Mesodermal cell (in vitro differentiated cells): ENCODE measurements at regions not wholly inside any gene's neighbourhood (a gene's known extent, or its start where the extent isn't known, plus 50 kb on each side); places are given as distances from the start of the nearest gene placed in this dataset.

Experiments
- H3K27ac ChIP-seq: 2 replicates; pipeline ENCODE4 v1.7.0; 2013; ENCODE audit warnings: mild to moderate bottlenecking, low read depth, low read length, moderate library complexity; ENCODE audit not compliant: severe bottlenecking
- H3K36me3 ChIP-seq: 2 replicates; pipeline ENCODE4 v1.7.1; 2013; ENCODE audit warnings: mild to moderate bottlenecking, low read length, moderate library complexity; ENCODE audit not compliant: control insufficient read depth, insufficient read depth
- H3K4me1 ChIP-seq: one replicate; pipeline ENCODE4 v1.7.1; 2013; ENCODE audit warnings: mild to moderate bottlenecking, low read length; ENCODE audit not compliant: insufficient read depth, control insufficient read depth, poor library complexity, severe bottlenecking
- H3K4me3 ChIP-seq: 2 replicates; pipeline ENCODE4 v1.7.0; 2013; ENCODE audit warnings: low read length, control low read depth, mild to moderate bottlenecking; ENCODE audit not compliant: insufficient read depth, poor library complexity, severe bottlenecking; ENCODE audit errors: extremely low read depth
- H3K9me3 ChIP-seq: 2 replicates; pipeline ENCODE4 v1.7.1; 2013; ENCODE audit warnings: mild to moderate bottlenecking, low read length, moderate library complexity; ENCODE audit not compliant: control insufficient read depth
- WGBS, 2 experiments: methylation state at CpG; one replicate each; pipeline ENCODE4 v1.1.5; 2013; ENCODE audit warnings: missing lambda C conversion rate in 2 of 2; ENCODE audit not compliant: insufficient coverage in 2 of 2; 5-methylcytosine and 5-hydroxymethylcytosine counted together

DNA sequence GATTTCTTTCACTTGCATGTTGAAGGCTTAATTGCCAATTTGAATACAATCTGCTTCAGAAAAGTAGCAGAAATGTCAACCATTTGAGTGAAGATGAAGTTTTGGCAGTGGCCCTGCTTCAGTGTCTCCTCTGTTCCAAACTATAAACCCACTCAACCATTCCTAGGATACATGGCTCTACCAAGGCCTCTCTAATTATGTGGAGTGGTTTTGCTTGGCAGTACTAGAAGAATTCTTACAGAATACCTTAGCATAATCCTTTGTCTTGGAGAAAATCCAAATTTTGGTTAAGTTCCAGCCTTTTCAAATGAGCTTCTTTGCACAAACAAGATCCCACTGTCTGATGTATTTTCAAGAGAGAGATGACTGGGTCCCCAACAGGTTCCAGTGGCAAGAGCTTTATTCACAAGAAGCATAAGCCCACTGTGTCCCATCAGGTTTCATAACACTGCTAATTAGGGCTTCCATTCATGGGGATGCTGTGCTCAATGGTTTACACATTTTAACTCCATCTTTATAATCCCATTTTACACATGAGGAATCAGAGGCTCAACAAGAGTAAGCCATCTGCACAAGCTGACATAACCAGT lies 234.5 kb downstream of the IPO8 start:
- H3K36me3 ChIP-seq: no peaks in the 10 kb centered on the region
- H3K4me3 ChIP-seq: no peak overlapping the region
- H3K4me1 ChIP-seq: no peaks in the 10 kb centered on the region
- no peak overlapping the region for H3K27ac ChIP-seq
- H3K9me3 ChIP-seq: no peaks in the 10 kb centered on the region

DNA sequence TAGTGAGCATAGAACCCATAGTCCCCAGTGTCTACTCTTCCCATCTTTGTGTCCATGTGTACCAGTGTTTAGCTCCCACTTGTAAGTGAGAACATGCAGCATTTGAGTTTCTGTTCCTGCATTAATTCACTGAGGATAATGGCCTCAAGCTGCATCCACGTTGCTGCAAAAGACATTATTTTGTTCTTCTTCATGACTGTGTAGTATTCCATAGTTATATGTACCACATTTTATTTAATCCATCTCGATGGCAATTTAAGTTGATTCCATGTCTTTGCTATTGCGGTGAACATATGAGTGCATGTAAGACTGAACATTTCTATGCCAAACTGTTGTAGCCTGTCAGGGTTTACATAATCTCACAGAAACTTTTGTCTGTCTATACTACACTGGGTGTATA lies 237.2 kb downstream of the IPO8 start:
- Histone ChIP-seq H3K36me3 (no peaks in the 10 kb centered on the region), H3K9me3 (no peaks in the 10 kb centered on the region), H3K4me3 (no peak overlapping the region), H3K27ac (no peak overlapping the region), H3K4me1 (no peaks in the 10 kb centered on the region)
- no CpG with 5 or more reads among the region's 3 CpGs for WGBS, 2 experiments

DNA sequence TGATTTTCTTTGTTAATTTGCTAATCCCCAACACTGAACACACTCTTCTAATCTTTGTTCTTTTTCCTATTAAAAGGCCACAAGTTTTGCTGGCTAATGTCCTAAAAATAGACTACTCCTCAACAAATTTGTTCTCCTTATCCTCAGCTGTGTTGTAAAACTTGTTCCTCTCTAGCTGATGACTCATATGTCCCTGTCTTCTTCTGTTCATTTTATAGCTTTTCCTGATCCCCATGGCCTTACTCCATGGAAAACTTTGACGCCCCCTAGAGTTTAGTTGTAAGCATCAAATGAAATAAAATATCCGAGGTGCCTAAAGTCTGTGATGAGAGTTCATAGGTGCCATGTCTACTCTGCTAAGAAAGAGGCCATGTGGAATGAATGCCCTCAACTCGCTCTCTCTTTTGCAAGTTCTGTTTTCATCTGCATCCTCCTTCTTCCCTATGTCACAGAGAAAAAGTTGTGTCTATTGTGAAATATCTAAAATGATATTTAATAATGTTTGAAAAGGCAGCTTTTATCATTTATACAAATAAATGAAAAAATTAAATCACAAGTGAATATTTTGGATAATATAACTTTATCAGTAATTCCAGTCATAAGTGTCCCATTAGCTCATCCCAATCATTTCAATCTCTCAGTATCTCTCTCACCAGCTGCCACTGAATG lies 237.9 kb downstream of the IPO8 start:
- no peaks in the 10 kb centered on the region for H3K36me3 ChIP-seq
- H3K27ac ChIP-seq: peak overlapping the region; percentile 48
- no peak overlapping the region for H3K4me3 ChIP-seq
- no peaks in the 10 kb centered on the region for H3K4me1 ChIP-seq
- no peaks in the 10 kb centered on the region for H3K9me3 ChIP-seq
- 56% methylated on average over 1 of the region's 3 CpGs; no CpG with 5 or more reads in 1 of the 2 experiments for WGBS, 2 experiments

DNA sequence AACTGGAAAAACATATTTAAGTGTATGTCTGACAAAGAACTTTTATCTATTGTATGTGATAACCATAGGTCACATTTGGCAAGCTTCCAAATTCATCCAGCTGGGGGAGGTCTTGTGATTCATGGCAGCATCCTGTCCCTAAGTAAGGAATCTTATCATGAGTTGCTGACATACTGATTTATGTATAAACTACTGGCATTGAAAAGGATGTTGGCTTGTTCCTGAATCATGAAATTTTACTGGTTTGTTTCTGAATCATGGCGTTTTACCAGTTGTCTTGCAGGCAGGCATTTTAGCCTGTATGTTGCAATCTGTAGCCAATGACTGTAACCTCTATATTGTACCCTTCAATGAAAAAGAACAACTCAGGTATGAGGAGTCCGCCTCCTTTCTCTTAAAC lies 244.8 kb downstream of the IPO8 start:
- WGBS, 2 experiments: 87 to 100% methylated on average over 1 of the region's 2 CpGs
- Histone ChIP-seq H3K9me3 (no peaks in the 10 kb centered on the region), H3K4me3 (no peak overlapping the region), H3K4me1 (no peaks in the 10 kb centered on the region), H3K27ac (no peak overlapping the region), H3K36me3 (no peaks in the 10 kb centered on the region)

DNA sequence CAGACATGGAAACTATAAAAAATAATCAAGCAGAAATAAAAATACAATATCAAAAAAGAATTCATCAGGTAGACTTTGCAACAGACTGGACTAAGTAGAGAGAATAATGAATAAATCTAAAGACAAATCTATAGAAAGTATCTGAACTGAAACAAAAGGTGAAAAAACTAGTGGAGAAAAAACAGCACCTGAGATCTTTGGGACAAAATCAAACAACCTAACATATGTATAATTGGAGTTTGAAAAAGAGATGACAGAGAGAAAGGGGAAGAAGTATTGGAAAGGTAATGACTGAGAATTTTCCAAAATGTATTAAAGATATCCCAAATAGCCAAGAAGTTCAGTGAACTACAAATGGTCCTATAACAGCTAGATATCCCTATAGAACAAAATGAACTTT lies 245.4 kb downstream of the IPO8 start:
- no peaks in the 10 kb centered on the region for H3K9me3 ChIP-seq
- H3K4me1 ChIP-seq: no peaks in the 10 kb centered on the region
- H3K36me3 ChIP-seq: no peaks in the 10 kb centered on the region
- no peak overlapping the region for H3K27ac ChIP-seq
- no peak overlapping the region for H3K4me3 ChIP-seq

DNA sequence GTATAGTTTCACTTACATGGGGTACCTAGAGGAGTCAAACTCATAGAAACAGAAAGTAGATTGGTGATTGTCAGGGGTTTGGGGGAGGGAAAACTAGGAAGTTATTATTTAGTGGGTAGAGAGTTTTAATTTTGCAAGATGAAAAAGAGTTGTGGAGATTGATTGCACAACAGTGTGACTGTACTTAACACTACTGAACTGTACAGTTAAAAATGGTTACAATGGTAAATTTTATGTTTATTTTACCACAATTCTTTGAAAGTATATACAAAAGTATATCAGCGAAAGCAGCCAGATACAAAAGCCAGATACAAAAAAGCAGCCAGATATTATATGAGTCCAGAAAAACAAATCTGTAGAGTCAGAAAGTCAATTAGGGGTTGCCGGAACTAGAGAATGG lies 247.6 kb downstream of the IPO8 start:
- H3K4me1 ChIP-seq: no peaks in the 10 kb centered on the region
- no peaks in the 10 kb centered on the region for H3K36me3 ChIP-seq
- no peaks in the 10 kb centered on the region for H3K9me3 ChIP-seq
- H3K27ac ChIP-seq: no peak overlapping the region
- H3K4me3 ChIP-seq: no peak overlapping the region
- WGBS, 2 experiments: 100% methylated on average over 1 of the region's 2 CpGs

DNA sequence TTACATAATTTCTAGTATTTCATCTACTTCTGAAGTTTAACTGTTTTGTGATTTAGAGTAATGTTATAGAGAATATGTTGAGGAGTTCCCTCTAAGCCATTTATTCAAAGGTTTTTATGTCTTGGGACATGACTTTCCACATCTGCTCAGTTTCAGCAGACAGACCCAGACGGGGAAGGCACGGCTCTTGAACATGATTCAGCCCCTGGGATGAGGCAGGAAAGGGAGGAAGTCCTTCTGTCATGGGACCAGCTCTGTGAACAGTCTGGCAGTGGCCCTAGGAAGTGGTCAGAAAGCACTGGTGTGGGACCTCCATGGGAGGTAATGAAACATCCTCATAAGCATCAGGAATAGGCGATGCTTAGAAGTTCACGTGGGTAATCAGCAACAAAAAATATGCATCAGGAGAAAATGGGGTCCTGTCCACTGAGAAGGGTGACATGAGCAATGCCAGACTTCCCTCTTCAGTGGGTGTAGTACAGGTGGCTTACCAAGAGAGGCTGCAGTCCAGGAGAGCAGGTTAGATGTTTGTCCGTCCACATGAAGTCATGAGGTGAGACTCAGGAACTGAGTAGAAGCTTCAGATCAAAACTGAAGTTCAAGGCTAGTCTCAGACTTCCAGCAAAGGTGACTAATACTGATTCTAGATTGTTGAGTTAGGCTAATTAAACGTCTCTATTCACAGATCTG lies 248.5 kb downstream of the IPO8 start:
- WGBS, 2 experiments: 87 to 95% methylated on average over 5 of the region's 6 CpGs
- Histone ChIP-seq H3K27ac (no peak overlapping the region), H3K9me3 (no peaks in the 10 kb centered on the region), H3K36me3 (no peaks in the 10 kb centered on the region), H3K4me1 (no peaks in the 10 kb centered on the region), H3K4me3 (no peak overlapping the region)

DNA sequence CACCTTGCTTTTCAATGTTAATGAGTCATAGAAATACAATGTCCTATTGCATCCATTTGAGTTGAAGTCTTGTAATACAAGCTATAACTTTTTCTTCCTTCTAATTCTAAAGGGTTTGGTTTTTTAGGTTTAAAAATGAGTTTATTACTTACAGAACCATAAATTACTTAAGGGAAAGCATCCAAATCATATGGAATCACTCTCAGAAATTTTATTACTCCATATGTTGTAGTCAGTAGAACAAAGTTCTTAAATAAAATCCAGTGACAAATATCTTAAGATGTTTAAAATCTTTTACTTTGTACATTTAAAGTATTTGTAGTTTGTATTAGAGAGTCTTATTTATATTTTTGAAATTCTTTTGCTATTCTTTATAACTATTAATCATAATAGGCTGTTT lies 253.2 kb downstream of the IPO8 start:
- no peaks in the 10 kb centered on the region for H3K9me3 ChIP-seq
- H3K4me1 ChIP-seq: no peaks in the 10 kb centered on the region
- H3K36me3 ChIP-seq: no peaks in the 10 kb centered on the region
- H3K4me3 ChIP-seq: no peak overlapping the region
- no peak overlapping the region for H3K27ac ChIP-seq

DNA sequence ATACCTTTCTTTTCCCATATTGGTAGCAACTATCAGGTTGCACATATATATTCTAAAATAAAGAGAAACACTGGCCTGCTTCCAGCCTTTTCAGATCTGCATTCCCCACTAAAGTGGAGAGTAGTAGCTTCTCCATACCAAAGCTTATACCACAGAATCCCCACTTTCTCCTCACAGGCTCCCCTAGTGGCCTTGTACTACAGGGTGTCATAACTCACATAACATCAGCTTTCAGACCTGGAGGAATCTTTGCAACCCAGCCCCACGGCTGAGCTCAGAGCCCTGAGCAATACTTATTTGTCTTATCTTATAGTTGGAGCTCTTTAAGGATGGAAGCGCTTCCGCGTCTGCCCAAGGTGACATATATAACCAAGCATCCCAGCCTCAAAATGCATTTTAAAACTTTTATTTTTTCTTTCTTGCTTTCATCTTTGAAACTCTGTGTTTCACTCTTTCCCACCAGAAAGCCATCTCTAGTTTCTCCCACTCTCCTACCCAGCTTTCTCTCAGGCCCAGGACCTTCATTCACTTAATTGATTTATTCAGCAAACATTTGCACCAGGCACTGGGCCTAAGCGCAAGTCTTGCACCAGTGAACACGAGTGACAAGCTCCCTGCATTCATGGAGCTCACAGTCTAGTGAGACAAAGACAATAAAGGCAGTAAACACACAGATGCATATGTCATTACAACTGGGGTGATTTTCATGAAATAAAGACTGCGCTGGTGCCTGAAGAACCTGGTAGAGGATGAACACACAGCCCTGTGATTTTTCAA lies 254.7 kb downstream of the IPO8 start:
- Histone ChIP-seq H3K36me3 (no peaks in the 10 kb centered on the region), H3K4me1 (no peaks in the 10 kb centered on the region), H3K27ac (no peak overlapping the region), H3K9me3 (no peaks in the 10 kb centered on the region), H3K4me3 (no peak overlapping the region)
- WGBS, 2 experiments: 92 to 100% methylated on average over 1 to 6 of the region's 7 CpGs

DNA sequence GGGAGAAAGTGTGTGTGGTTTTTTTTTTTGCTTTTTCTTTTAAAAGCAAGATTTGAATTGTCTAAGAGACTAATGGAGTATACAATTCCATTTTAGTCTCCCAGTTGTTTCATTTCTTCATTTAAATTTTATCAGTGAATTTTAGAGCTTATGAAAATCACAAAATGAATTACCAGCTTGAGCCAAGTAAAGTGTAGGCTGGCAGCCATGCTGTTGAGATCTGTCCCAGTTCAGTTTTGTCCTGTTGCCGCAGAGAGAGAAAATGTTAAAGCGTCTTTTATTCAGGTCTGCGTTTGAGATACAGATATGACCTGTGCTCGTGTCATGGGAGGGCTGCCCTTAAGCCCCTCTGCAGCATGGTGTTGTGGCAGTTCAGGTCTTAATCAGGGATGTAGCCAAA lies 256.5 kb downstream of the IPO8 start:
- Histone ChIP-seq H3K4me3 (no peak overlapping the region), H3K9me3 (no peaks in the 10 kb centered on the region), H3K36me3 (no peaks in the 10 kb centered on the region), H3K27ac (no peak overlapping the region), H3K4me1 (no peaks in the 10 kb centered on the region)
- WGBS, 2 experiments: 67 to 68% methylated on average over 3 to 4 of the region's 4 CpGs

DNA sequence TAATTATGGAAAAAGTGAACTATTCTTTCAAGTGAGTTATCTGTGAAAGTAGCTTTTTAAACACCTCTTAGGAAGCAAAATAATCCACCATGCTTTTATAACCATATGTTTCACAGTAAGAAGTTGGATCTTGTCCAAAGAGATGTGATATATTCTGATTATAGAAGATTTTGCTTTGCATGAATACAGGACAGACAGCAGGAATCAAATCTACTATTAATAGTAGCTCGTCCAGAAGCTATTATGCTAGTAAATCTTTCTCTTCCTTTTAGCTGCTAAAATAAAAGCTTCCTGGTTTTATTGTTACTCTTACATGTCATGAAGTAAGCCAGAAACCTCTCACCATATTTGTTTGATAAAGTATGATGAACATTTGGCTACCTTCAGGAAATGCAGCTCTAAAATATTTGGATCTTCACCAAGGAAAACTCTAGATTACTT lies 257.0 kb downstream of the IPO8 start:
- no peak overlapping the region for H3K27ac ChIP-seq
- WGBS, 2 experiments: no CpG with 5 or more reads among the region's 1 CpG
- H3K4me1 ChIP-seq: no peaks in the 10 kb centered on the region

More for the DNA sequence above, 257.0 kb downstream of the IPO8 start:
- Histone ChIP-seq H3K36me3 (no peaks in the 10 kb centered on the region), H3K4me3 (no peak overlapping the region), H3K9me3 (no peaks in the 10 kb centered on the region)
